IPS-NIHi11 (cell line): ENCODE measurements at regions not wholly inside any gene's neighbourhood (a gene's known extent, or its start where the extent isn't known, plus 50 kb on each side); places are given as distances from the start of the nearest gene placed in this dataset.

Source experiments
- DNase-seq: peaks from one replicate; pipeline ENCODE4 v3.0.0; 2012; ENCODE audit warnings: mixed read lengths, low spot score

DNA sequence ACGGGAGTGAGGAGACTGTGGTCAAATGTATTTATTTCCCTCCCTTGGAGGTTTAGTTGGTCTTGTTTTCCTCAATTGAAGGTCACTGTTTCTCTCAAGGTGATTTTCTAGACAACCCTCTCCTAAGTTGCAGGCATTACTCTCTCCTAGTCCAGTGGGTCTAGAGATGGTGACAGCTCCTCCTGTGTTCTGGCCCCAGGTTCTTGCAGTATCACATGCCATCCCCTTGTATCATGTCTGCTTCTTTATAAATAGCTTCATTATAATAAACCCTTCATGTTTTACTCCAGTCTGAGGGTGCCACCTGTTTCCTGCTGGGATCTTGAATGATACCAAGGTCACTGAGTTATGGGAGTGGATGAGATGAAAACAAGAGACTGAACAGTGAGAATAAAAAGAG is 208.0 kb upstream of the KCNN2 start:
- DNase-seq = no peak

DNA sequence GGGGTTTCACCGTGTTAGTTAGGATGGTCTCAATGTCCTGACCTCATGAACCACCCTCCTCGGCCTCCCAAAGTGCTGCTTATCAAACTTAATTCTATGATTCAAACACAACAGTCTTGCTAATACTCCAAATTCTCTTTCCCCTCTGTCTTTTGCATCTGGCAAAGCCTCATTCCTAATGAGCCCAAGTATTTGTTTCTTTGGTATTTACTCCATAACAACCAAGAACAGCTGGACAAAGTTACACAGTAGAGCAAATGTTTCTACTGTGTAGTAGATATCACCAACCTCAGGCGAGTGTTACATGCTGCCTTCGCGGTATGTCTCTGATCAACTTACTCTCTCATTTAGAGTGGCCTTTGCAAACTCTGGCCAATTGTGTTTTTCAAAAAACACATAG is 195.8 kb upstream of the KCNN2 start:
- DNase-seq = no peak

DNA sequence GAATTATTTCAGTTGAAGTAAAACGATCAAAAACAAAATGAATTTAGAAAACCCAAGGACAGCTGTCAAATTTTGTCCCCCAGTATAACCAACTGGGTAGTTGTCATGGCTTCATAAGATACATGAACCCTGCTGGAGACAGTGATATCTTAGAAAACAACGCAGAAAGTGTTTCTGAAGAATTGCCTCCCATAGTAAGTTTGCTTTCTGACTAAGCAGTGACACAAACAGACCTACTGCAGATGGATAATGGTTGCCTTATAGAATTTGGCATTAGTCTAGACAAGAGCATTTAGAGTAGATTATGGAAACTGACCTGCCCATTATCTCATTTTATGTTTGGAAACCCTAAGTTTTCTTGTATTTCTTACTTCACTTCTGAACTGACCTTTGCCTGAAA is 187.7 kb upstream of the KCNN2 start:
- DNase-seq = no peak

DNA sequence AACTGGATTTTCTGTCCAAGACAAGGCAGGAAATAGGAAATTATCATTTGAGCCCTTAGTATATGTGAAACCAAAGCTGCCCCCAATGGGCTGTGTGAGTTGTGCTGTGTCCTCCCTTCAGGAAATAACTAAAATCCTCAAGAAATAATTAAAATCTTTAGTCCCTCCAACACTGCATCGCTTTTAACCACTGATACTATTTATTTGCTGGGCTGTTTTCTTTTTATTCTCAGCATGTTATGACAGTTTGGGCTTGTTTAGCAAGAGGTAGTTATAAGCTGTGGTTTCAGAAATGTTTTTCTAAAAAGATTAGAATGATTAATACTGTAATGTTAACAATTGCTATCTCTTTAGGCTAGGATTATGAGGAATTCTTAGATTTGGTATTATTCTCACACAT is 187.0 kb upstream of the KCNN2 start:
- DNase-seq = no peak

DNA sequence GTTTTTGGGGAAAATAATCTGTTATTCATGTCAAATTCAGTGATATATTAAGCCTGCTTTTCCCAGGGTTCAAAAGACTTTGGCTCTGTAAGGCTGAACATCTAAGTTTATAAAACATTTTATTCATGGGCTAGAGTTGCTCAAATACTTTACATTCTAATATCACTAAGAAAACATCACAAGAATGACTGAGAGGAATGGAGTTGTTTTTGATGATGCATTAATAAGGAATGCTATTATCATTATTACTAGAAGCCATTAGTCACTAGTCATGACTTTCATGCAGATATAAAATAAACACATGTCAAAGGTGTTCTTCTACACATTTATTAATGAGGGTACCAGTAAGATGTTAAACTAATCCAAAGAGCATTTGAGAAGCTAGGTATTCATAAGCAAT is 185.5 kb upstream of the KCNN2 start:
- no peak for DNase-seq

DNA sequence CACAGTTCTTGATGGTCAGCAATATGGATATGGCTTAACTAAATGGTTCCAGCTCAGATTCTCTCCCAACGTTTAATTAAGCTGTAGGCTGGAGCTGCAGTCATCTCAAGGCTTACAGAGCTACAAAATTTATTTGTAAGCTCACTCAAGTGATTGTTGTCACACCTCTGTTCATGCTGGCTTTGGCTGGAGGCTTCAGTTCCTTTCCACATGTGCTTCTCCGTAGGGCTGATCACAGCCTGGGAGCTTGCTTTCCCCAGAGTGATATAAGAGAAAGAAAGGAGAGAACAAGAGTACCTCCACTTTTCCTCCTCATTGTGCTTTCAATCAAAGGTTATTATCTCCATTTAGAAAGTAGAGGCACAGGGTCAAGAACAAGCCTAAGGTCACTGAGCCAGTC is 182.7 kb upstream of the KCNN2 start:
- no peak for DNase-seq

DNA sequence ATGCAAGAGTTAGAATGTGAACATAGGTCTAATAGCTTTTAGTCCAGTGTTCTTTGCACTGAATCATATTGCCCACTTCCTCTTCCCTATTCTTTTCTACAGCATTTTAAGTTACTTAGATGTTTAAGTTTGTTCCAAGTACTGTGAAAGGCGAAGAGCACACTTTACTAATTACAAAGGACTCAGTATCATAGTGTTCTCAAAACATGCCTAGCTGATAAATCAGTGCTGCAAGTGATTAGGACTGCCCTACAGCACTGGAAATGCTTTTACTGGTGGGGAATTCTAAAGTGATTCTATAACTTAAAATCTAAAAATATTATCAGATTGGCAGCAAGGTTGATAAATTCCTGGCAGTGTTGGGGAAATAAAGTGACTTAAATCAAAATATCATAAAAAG is 177.9 kb upstream of the KCNN2 start:
- no peak for DNase-seq

DNA sequence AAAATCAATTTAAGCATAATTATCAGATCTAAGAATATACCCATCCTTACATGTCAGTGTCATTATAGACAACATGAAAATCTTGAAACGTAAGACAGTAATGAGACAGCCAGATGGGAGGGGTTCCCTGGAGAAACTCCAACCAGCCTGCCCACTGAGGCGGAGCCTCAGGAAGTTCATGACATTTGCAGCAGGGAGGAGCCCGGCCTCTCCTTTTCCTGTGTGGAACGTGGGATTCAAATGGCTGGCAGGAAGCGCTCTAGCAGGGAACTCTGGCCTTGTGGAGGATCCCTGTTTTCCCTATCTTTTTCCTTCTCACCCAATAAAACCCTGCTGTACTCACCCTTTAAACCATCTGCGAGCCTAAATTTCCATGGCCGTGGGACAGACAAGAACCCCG is 176.6 kb upstream of the KCNN2 start:
- DNase-seq = no peak

DNA sequence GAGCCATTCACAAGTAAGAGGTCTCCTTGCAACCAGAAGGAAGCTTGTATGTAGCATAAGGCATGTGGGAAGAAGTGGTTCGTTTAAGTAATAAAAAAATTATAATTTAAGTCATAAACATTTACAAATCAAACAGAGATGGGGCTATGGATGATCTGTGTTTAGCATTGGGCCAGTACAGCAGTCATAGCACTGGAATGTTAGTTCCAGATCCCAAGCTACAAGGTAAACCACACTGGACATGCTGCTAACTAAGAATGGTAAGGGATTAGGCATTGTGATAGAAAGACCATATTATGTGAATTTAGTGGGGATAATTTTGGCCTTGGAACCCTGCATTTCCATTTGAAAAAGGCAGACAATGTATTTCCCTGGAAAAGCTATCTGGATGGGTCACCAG is 170.4 kb upstream of the KCNN2 start:
- no peak for DNase-seq

DNA sequence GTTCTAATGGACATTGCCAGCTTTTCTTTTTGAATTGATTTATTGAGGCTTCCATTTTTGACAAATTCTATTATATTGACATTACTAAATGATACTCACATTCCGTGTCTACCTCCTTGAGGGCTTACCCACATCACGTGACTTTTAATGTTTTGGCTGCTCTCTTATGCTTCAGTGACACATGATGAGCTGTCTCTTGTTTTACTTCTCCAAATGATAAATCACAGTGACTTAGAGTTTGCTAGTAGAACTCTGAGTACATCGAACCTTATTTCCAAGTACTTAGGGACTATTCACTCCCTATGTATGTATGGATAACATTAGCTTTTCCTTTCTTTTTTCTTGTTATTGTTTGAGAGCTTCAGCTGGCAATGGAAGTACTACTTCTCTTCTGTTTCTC is 169.8 kb upstream of the KCNN2 start:
- DNase-seq = no peak

DNA sequence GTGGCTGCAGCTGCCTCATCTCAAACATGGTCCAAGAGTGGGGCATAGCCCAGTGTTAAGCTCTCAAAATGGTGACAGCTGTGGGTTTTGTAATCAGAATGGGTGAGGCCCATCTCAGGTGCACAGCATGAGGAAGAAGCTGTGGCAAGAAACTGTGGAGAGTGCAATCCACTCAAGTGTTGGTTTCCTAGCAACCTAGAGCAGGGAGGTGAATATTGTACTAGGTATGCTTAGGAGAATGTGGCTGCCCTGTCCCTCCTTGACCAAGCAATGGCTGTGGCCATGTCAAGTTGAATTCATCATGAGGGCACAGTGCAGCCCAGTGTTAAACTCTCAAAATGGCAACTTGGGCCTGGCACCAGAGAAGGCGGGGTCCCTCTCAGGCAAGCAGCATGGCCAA is 160.5 kb upstream of the KCNN2 start:
- no peak for DNase-seq

DNA sequence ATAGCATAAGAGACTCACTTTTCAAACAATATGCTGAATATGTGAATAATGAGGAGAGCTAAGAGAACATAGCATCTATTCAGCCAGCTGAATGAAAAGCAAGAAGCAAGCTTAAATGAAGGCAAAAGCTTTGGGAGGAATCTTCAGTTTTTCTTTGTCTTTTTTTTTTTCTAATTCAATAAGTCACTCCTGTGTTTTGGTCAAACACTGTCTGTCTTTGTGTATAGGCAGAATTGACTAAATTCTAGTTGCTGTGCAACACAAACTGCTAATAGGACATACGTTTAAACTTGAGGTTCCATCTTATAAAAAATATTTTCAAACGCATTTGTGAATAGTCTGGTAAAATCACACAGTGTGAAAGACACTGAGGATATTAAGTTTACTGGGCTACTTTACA is 156.9 kb upstream of the KCNN2 start:
- DNase-seq = no peak

DNA sequence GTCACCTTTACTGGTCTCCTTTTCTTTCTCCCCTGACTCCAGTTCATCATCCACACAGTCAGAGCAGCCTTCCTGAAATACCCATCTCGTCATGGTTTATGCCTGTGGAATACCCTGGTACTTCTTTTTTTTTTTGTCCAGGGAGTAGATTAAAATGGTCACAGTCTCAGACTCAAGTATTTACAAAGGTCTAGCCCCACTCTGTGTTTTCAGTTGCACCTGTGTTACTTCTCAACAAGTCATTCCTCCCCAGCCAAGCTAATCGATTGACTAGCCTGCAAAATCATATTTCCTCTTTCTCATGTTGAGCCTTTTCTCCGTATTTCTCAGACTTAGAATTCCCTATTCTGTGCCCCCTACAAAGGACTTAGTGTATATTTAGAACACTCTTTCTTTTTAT is 155.2 kb upstream of the KCNN2 start:
- DNase-seq = no peak

DNA sequence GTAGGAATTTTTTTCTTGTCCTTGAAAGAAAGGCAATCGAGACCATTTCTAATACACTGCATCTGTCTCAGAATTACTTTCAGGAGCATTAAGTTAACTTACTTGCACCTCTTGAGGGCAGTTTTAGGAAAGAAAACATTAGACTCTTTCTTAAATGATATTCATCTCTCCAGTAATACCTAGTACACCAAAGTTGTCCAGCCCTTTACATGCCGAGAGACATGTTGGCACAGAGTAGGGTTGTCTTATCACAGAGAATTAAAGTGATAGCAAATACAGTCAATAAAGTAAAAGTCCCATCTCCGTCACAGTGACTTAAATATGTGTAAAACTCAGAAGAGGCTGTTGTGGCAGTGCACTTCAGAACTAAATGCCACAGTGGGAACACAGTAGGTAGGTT is 154.3 kb upstream of the KCNN2 start:
- DNase-seq = no peak

DNA sequence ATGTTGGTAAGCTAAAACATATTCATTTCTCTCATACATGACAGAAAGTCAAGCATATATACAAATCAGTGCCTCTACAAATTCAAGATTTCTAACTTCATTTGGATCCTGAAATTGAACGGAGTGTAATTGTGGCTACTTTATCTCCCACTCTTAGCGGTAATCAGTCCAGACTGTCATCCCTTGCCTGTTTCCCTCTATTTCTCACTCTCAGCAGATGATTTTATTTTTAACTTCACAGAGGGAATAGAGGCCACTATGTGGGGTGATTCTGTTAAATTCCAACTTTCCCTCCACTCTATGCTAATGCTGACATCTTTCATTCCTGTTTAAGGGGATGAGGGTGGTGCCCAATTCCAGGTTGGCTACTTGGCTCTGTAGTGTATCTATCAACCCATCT is 153.8 kb upstream of the KCNN2 start:
- DNase-seq = no peak

DNA sequence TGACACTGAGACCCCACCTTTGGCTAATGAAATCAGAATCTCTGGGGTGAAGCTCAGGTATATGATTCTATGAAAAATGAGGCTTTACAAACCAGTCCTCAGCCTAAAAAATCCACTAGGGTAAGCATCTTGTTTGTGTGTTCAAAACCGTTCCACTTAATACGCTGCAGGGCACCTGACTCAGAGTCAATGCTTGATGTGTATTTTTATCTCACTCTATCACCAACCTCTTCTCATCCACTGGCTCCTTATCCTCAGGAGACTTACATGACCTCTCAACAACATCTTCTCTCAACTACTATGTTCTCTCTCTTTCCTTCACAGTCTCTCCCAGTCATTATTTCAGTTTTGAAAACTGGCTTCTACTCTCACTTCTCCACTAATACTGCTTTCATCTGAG is 153.3 kb upstream of the KCNN2 start:
- DNase-seq = no peak

DNA sequence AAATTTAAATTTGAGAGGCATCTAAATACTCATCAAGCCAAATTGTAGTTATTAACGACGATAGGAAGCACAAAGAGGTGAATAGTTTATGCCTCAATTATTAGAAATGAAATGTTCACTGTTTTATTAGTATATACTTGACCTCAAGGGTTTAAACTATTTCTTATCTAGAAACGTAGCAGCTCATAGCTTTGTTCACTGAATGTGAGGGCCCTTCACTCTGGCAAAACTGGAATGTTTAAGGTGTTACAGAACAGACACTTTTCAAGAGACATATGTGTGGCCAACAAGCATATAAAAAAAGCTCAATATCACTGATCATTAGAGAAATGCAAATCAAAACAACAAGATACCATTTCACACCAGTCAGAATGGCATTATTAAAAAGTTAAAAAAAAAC is 151.2 kb upstream of the KCNN2 start:
- DNase-seq = no peak

DNA sequence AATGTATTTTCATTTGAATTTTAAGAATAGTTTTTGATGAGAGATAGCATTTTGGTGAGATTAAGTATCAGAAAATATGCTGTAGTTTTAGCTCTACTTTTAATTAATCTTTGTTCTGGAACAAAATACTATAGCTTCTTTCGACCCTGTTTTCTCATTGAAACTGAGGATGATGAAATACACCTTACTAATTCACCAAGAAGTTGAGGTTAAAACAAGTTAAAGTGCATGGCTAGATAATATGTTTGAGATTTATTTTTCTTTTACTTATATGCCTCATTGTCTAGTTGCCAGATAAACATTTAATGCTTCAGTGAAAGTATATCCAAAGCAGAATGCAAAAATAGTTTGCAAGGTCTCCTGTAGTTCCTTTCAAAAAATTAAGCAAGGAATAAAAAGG is 140.1 kb upstream of the KCNN2 start:
- DNase-seq = no peak

DNA sequence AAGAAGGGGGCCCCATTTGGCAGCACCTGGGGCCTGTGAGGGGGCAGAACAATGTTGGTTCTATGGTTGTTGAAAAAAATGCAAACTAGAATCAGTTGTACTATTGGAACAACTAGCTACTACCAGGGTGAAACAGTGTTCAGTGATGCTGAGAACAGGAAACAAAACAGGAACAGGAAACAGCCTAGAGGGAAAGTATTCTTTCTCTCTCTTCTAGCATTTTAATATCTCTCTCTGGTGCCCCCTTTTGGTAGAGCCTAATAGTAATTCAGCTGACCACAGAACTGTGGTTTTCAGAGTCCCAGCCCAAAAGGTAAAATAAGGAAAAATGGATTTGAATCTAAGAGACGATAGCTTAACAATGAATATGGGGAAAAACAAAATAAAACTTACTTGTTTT is 138.0 kb upstream of the KCNN2 start:
- peak; percentile 21 for DNase-seq

DNA sequence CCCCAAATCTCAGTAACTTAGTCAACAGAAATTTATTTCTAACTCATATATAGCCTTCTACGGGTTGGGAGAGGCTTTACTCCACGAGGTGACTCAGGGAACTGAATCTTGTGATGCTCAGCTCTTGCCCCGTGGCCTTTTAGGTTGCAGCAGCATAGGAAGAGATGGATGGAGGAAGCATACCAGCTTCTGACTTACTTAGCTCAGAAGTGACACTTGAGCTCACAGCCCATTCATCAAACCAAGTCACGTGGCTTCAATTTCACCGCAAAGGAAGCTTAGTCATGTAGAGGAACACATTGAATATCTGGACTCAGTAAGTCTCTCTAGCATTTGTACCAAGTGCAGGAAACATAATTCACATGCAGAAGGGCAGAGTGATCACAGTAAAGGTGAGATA is 124.1 kb upstream of the KCNN2 start:
- no peak for DNase-seq

DNA sequence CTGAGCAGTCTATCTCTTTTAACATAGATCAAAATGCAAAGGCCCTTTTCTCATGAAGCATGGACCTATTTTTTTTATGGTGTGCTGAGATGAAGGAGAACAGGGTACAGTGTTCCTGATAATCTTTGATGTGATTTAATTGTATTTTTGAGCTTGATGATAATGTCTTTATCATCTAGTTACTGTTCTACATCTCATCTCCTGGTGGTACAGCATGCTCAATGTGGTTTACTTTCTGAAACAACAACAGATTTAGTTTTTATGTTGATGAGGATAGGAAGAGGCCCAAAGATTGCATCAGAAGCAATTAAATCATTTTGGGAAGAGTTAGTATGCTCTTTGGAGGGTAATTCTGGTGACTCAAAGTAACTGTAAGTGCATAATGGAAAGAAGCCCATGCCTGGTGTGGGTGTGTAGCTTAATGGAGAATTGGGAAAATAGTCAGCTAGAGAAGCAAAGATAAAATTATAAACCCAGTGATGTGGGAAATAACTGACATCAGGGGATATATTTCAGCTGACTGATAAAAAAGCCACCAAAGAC is 123.0 kb upstream of the KCNN2 start:
- no peak for DNase-seq

DNA sequence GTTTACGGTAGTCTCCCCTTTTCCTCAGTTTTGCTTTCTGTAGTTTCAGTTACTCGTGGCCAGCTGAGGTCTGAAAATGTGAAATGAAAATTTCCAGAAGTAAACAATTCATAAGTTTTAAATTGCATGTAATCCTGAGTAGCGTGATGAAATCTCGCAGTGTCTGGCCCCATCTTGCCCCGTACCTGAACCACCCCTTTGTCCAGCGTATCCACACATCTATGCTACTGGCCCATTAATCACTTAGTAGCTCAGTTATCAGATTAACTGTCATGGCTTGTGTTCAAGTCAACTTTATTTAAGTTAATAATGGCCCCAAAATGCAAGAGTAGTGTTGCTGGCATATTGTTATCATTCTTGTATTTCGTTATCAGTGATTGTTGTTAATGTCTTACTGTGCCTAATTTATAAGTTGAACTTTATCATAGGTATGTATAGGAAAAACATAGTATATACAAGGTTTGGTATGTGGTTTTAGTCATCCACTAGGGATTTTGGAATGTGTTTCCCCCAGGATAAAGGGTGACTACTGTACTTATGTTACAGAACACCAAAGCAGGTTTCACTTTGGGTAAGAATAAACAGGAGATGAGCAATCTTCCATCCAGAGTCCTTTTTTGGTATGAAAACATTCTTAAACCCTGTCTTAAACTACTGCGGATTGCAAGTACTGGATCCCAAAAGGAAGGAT is 118.4 kb upstream of the KCNN2 start:
- DNase-seq = no peak

DNA sequence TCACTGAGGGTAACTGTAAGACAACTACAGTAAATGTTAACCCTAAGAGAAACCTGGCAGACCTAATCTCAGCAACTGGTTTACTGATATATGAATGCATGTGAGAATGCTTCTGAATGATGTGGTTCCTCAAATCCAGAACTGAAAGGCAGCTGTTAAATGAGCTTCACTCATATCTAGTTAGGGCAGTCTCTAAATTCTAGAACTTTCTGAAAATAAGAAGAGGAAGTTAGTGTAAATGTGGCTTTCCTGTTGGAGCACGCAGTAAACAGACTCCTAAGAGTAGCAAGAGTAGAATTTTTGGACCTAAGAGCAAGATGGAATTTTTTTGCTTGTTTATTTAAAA is 117.9 kb upstream of the KCNN2 start:
- no peak for DNase-seq

DNA sequence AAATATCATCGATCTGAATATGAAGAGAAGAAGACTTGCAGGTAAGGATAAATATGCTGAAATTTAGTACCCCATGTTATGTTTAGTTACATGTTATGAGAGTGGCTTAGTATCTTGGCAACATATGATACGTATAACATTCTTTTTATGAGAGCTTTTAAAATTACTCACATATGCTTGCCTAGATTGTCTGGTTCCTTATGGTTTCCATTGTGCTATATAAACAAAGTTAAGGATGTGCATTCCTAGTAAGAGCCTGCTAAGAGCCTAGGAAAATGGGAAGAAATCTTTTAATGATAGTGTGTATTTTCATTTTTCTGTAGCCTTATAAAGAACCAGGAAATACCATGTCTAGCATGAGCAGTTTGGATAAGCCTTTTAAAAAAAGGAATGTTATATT is 112.0 kb upstream of the KCNN2 start:
- DNase-seq = no peak

DNA sequence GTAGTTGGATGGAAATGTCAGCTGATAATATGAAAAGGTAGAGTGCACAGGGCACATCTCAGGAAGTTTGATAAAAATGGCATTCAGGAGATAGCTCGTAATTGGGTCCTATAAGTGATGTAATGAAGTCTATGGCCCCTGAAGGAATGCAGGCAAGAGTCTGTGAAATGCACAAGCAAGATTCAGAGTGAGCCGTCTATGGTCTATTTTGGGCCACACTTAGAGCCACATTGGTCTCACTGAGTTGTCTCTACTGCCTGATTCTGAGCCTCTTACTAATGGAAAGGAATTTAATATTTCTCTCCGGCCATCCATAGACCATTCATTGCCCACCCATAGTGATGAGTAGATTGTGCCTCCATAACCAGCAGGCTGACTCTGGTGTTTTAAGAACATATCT is 111.3 kb upstream of the KCNN2 start:
- no peak for DNase-seq
